Activated CD4-positive, alpha-beta T cell treated with anti-CD3 and anti-CD28 coated beads for 36 hours (primary cell): ENCODE measurements at regions not wholly inside any gene's neighbourhood (a gene's known extent, or its start where the extent isn't known, plus 50 kb on each side); places are given as distances from the start of the nearest gene placed in this dataset.

Experiments
- ATAC-seq: fragments of 200-7000 bp; cut with Tn5 transposase; one replicate; pipeline ENCODE4 v1.10.0; 2021; ENCODE audit warnings: mild to moderate bottlenecking, moderate library complexity
- CTCF ChIA-PET: fragments of 350-600 bp; sonication (Branson Sonifier 250); formaldehyde crosslinking; loops from one replicate; lab custom pipeline; 2021; ENCODE audit warnings: antibody characterized with exemption; lab: Charles Lee
- POLR2A ChIA-PET: fragments of 350-600 bp; sonication (Branson Sonifier 250); formaldehyde crosslinking; loops from one replicate; lab custom pipeline; 2021; ENCODE audit warnings: antibody characterized with exemption, inconsistent platforms; lab: Charles Lee
- DNase-seq: peaks from one replicate; pipeline ENCODE4 v3.0.0-alpha.2; 2020
- H3K27ac Mint-ChIP-seq: one replicate; pipeline ENCODE4 v1.8.0; 2021; ENCODE audit warnings: mixed read lengths
- H3K27me3 Mint-ChIP-seq: one replicate; pipeline ENCODE4 v1.8.0; 2021; ENCODE audit warnings: mixed read lengths
- H3K36me3 Mint-ChIP-seq: one replicate; pipeline ENCODE4 v1.8.0; 2021; ENCODE audit warnings: low read depth, mixed read lengths
- H3K4me1 Mint-ChIP-seq: one replicate; pipeline ENCODE4 v1.8.0; 2021; ENCODE audit warnings: mixed read lengths
- H3K4me3 Mint-ChIP-seq: one replicate; pipeline ENCODE4 v1.8.0; 2021; ENCODE audit warnings: mild to moderate bottlenecking, moderate library complexity, mixed read lengths
- H3K9me3 Mint-ChIP-seq: one replicate; pipeline ENCODE4 v1.8.0; 2021; ENCODE audit warnings: low read depth, mixed read lengths
- intact Hi-C, 2 experiments: fragments of 100-400 bp; cut with DNase I in 1 of 2; cut with micrococcal nuclease in 1 of 2; formaldehyde crosslinking; loops; one replicate each; pipeline versions ENCODE4 v1.14.2 to v1.15.1; 2022 to 2024; cut with DNase I, micrococcal nuclease

- Mint-ChIP-seq H3K4me1 (peaks cover 6% of the 10 kb centered on the region), H3K4me3 (no peak overlapping the region), H3K27me3 (no peaks in the 10 kb centered on the region), H3K36me3 (peaks cover 8% of the 10 kb centered on the region), H3K9me3 (no peaks in the 10 kb centered on the region), H3K27ac (no peak overlapping the region)
- DNase-seq (no peak), ATAC-seq (no peak)
- intact Hi-C loops = no loop called here
- ChIA-PET POLR2A (no interaction called here), CTCF (interaction anchor here (0.8 kb wide), 1 partner anchor 67 kb away, joined by 3 read pairs; no protein-coding TSS in a partner anchor)
Observed at GRCh38 chr9:130782886-130783530, 52.0 kb upstream of the ABL1 start.

GRCh38 chr9:130785053-130785452 lies 50.0 kb upstream of the ABL1 start:
- Mint-ChIP-seq H3K4me1 (no peaks in the 10 kb centered on the region), H3K9me3 (peaks cover 6% of the 10 kb centered on the region), H3K27me3 (no peaks in the 10 kb centered on the region), H3K36me3 (peaks cover 16% of the 10 kb centered on the region), H3K27ac (no peak overlapping the region), H3K4me3 (no peak overlapping the region)
- intact Hi-C loops = no loop called here
- CTCF ChIA-PET = interaction anchor here (1.1 to 1.3 kb wide), 2 partner anchors 14 to 84 kb away, joined by 3 read pairs; no protein-coding TSS in a partner anchor
- POLR2A ChIA-PET = no interaction called here
- no peak for ATAC-seq
- no peak for DNase-seq
